Caki2 (cell line): ENCODE measurements at regions not wholly inside any gene's neighbourhood (a gene's known extent, or its start where the extent isn't known, plus 50 kb on each side); places are given as distances from the start of the nearest gene placed in this dataset.
"Not testable (repeated sequence)": the region's sequence is repeated elsewhere in the genome, so short reads cannot be mapped to it uniquely, and the experiment has no call there.

Source experiments
- DNase-seq: peaks from one replicate; pipeline ENCODE4 v3.0.0-alpha.2; 2015; ENCODE audit warnings: low read depth
- in situ Hi-C: cut with HindIII; loops from 2 replicates; pipeline ENCODE4 v1.10.0; 2016; ENCODE audit warnings: low sequenced_read_pairs, low pct_unique_long_range_greater_than_20kb, mixed read lengths

DNA sequence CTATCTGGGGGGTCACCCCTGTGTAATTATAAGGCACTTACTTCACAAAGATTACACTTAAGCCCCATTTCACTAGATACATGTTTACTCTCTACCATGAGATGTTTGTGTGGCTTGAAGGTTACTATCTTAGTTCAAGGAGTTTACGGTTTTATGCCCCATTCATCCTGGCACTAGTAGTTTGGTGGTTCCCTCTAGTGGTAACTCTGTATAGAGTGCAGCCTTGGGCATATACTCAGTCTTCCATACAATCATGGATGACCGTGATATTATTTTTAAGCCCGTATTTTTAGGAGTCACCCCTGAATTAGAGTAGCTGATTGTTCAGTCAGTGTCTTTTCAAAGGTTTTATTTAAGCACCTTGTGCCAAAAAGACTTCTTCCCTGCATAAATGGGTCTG lies 109.9 kb upstream of the FAM47C start:
- DNase-seq, result no peak
- in situ Hi-C loops, result no loop called here

DNA sequence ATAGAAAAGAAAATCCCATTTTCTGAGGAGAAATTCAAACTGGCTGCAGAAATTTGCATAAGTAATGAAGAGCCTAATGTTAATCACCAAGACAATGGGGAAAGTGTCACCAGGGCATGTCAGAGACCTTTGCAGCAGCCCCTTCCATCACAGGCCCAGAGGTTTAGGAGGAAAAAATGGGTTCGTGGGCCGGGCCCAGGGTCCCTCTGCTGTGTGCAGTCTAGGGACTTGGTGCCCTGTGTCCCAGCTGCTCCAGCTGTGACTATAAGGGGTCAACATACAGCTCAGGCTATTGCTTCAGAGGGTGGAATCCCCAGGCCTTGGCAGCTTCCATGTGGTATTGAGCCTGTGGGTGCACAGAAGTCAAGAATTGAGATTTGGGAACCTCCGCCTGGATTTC lies 103.6 kb upstream of the FAM47C start:
- in situ Hi-C loops, DNase-seq: not testable (repeated sequence)

DNA sequence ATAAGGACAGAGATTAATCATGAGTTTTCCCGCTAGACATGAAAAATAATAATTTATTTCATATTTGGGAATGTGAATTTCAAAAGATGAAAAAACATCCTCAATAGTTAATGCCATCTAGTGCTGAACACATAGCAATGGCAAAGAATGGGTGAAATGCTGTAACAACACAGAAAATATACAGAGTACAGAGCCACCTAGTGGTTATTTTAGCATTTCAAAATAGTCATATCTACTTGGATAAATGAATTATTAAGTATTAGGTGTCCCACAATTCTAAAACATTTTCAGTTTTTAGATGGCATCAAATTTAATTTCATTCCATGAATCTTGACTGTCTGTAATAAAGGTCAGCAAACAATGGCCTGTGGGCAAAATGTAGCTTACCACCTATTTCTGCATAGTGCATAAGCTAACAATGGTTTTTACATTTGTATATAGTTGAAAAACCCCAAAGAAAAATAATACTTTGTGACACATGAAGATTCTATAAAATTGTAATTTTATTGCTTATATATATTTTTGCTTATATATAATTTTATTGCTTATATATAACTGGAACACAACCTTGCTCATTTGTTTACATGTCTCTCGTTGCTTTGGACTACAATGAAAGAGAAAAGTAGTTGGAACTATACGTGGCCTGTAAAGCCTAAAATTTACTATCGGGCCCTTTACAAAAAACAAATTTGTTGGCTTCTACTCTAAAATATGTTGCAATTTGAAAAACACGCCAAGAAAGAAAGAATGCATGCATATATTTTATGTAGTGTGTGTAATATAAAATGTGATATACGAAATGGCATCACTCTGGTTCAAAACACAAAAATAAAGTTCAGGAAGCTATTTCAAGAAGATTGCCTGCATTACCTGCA lies 99.1 kb upstream of the FAM47C start:
- DNase-seq, result peak; percentile 8
- in situ Hi-C loops, result no loop called here

DNA sequence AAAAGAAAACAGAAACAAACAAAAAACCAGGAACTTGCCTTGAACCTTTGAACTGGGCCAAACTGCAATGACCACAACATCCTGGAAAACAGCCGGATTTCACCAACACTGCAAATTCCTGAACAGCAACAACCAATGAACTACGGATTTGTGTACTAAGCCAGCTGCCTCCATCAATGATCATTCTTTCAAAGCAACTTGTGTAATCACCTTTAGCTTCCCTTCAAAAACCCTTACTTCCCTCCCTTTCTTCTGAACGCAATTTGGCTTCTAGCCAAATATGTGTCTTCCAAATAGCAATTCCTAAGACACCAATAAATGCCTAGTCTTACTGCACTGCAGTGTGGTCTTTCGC lies 98.5 kb upstream of the FAM47C start:
- no peak for DNase-seq
- in situ Hi-C loops, result no loop called here

DNA sequence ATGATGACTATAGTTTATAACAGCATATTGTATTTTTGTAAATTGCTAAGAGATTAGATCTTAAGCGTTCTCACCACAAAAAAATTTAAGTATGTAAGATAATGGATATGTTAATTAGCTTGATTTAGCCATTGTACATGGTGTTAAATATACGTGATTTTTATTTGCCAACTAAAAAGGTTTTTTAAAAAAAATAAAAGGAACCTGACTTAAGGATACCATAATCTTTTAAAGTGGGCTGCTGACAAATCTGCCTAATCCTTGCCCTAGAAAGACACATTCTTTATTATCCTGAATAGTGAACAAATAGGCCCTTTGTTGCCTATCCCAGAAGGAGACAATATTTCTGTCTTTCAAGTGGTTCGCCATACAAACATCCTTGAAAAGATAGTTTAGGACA lies 94.6 kb upstream of the FAM47C start:
- in situ Hi-C loops, result no loop called here

DNA sequence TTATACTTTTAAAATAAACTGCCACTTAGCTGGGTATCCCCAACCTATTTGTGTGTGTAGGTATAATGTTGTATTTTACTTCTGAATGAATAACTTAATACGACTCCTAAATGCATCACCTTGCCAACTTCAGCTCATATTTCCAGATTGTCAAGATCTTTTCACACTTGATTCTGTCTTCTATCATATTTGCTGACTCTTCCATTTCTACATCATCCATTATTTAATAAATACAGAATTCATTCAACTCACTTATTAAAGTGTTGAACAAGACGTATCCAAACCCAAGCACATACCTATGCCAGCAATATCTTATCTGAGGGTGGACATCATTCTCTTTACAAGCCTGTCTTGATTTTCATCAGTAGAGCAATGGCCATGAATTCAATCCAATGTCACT lies 91.2 kb upstream of the FAM47C start:
- in situ Hi-C loops, result no loop called here
- no peak for DNase-seq

More for the DNA sequence above, 94.6 kb upstream of the FAM47C start:
- DNase-seq, result no peak

DNA sequence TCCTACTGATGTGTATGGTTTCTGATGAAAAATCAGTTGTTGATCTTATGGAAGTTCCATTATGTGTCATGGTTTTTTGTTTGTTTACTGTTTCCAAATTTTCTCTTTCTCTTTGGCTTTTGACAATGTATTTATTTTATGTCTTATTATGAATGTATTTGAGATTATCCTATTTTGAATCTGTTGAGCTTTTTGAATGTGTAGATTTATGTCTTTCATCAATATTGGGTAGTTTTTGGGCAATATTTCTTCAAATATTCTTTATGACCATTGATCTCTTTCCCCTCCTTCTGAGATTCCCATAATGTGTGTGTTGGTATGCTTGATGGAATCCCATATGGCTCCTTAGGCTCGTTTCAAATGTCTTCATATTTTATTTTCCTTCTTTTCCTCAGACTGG lies 80.5 kb upstream of the FAM47C start:
- in situ Hi-C loops, result no loop called here
- DNase-seq, result no peak

DNA sequence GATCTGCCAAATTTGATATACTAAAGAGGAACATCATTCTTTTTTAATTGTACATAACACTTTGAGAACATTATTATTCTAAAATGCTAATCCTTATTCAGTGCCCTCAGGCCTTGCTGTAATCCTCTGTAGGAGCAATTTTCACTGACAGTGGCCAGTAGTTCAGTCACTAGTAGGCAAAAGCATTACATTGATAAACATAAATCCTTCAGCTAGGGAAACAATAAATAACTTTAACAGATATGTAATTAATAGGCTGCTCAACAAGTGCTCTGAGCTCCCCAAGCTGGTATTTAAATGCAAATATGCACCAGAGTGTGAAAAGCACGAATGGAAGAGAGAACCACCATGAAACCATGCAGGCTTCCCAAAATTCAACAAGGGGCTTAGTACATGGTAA lies 77.7 kb upstream of the FAM47C start:
- in situ Hi-C loops, result no loop called here
- DNase-seq, result no peak

DNA sequence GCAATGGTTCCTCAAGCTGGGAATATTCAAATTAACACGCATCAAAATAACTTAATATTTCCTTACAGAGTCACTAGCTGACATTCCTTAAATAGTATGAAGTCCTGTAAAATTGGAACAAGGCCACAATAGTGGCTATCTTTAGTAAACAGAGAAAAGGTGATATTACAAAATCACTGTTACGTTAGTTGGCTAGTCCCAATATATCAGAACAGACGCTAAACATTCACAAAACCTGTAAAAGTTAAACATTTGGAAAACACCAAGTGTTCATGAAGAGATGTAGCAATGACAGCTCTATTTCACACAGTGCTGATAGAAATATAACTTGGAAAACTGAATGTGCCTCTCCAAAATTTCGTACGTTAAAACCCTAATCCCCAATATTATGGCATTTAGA lies 61.0 kb upstream of the FAM47C start:
- in situ Hi-C loops, result no loop called here
- DNase-seq, result no peak

DNA sequence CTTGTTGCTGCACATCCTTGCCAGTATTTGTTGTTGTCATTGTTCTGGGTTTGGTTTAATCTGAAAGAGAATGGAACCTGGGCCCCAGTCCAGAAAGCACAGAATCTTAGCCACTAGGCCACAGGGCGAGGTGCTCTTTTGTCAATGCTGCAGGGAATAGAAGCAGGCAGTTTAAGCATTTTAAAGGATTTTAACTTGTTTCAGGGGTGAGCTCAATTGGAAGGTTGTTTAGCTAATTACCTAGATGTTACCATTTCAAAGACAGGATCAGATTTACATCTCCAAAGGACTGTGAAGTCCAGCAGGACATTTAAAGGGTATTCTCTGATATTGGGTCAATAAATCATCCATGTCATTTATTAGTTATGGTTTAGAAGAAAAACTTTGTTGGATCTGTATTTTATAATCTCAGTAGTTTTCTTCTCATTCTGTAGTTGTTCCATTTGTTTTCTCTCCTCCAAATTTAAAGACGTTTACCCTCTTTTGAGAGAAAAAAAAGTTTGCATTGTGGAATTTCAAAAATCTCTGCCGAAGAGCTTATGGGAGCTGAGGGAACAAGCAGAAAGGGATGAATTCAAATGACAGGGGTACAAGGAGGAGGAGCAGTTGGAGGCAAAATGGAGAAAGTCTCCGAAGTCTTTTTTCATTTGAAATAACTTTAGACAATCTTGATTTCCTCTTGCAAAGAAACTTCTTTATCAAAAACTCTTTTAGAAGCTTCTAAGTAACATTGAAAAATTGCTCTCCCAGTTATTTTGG lies 57.5 kb upstream of the FAM47C start:
- no peak for DNase-seq
- in situ Hi-C loops, result no loop called here

DNA sequence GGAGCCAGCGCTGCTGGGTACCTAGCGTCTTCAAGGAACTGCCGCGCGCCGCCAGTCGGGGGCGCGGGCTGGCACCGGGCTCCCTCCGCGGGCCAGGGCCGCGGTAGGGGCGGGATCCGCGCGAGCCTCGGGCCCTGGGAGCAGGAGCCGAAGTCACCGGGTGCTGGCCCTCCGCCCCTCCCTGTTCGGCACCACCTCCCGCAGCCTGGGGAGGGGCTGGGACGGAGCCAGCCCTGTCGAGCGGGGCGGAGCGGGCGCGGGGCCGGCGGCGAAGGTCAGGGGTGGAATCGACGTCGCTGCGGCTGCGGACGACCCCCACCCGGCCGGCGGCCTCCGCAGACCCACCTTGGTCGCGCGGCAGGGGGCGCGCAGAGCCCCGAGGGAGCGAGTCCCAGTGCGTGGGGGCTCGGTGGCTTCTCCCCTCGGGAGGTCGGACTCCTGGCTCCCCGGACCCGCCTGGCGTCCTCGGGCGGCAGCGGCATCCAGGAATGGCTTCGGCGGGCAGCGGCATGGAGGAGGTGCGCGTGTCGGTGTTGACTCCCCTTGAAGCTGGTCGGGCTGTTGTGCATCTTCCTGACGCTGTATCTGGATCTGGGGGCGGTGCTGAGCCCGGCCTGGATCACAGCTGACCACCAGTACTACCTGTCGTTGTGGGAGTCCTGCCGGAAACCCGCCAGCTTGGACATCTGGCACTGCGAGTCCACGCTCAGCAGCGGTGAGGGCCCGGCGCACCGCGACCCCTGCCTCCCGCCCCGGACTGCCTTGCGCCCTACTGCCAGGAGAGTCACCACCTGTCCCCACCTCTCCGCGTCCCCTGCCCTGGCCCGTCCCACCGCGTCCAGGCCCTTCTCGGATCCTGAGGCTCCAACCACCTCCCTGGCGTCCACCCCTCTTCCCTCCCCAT lies 50.5 kb upstream of the FAM47C start:
- in situ Hi-C loops, result no loop called here
- DNase-seq, result peak; percentile 65
